ENCODE measurements at regions not wholly inside any gene's neighbourhood (a gene's known extent, or its start where the extent isn't known, plus 50 kb on each side); places are given as distances from the start of the nearest gene placed in this dataset.

GRCh38 chr3:107933450-107933849 lies 157.4 kb downstream of the CD47 start:
- TF ChIP-seq CTCF (IDR thresholded peaks at IDR 0.05) (no peak), POLR2A (IDR thresholded peaks at IDR 0.05) (no peak), EP300 (IDR thresholded peaks at IDR 0.05) (no peak)
